ENCODE measurements at regions not wholly inside any gene's neighbourhood (a gene's known extent, or its start where the extent isn't known, plus 50 kb on each side); places are given as distances from the start of the nearest gene placed in this dataset.

DNA sequence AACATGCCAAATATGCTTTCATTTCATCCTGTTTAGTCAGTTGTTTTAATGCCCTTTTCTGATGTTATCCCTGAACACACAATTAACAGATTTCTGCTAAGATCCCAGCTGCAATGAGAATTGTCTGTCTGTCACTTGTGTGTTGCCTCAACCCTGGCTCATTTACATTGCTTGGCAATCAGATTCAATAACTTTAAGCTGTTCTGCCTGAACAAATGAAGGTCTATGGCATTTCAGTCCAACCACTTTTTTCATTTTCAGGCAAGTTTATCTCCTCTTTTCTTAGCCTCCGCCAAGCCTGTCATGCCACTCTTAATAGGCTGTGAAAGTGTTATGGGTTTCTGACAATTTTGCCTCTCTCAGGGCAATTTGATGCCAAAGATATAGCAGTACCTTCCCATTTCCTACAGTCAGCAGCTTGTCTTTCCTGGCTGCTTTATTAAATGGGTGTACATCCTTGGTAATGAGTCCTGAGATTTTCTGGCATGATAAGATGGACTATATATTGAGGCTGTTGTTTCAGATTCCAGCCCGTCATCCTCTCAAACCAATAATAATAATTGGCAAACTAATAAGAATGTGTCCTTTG, 68.7 kb upstream of the ADAMTS9 start:
- no peaks in the 10 kb centered on the region for H3K4me1 ChIP-seq (ENCODE audit: control insufficient read depth in 1 of 2, insufficient read depth in 2 of 2, low read length in 2 of 2)
- H3K9ac ChIP-seq (ENCODE audit: low read length), result no peak overlapping the region
- ATAC-seq (no peak), DNase-seq (ENCODE audit: low read depth, low spot score) (no peak)
- intact Hi-C loops (cut with micrococcal nuclease), result loop anchor here (10.0 kb wide), 1 partner anchor 58 kb away; no protein-coding TSS in a partner anchor
- H2AFZ ChIP-seq (ENCODE audit: low read depth, low read length, poor library complexity, severe bottlenecking), result no peak overlapping the region
- RAD21 ChIA-PET (ENCODE audit: low non-redundant PET in 1 of 2, low total read pairs in 2 of 2, uncharacterized antibody in 2 of 2, unreplicated experiment in 2 of 2), result no interaction called here
- CTCF ChIA-PET, result no interaction called here
- TF ChIP-seq SRF (IDR thresholded peaks at IDR 0.05; ENCODE audit: low read depth), result no peak
- no peak for TF ChIP-seq SP1 (IDR thresholded peaks at IDR 0.05; ENCODE audit: low read depth)
- TF ChIP-seq, protein P1, sequence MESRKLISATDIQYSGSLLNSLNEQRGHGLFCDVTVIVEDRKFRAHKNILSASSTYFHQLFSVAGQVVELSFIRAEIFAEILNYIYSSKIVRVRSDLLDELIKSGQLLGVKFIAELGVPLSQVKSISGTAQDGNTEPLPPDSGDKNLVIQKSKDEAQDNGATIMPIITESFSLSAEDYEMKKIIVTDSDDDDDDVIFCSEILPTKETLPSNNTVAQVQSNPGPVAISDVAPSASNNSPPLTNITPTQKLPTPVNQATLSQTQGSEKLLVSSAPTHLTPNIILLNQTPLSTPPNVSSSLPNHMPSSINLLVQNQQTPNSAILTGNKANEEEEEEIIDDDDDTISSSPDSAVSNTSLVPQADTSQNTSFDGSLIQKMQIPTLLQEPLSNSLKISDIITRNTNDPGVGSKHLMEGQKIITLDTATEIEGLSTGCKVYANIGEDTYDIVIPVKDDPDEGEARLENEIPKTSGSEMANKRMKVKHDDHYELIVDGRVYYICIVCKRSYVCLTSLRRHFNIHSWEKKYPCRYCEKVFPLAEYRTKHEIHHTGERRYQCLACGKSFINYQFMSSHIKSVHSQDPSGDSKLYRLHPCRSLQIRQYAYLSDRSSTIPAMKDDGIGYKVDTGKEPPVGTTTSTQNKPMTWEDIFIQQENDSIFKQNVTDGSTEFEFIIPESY (IDR thresholded peaks at IDR 0.05; ENCODE audit: extremely low read depth, insufficient replicate concordance, low read length), result no peak
- TF ChIP-seq EGR1 (IDR thresholded peaks at IDR 0.05; ENCODE audit: low read depth), result no peak
- no peak for TF ChIP-seq ZNF274 (IDR thresholded peaks at IDR 0.05; ENCODE audit: low read depth, low read length)
- TF ChIP-seq, protein P2, sequence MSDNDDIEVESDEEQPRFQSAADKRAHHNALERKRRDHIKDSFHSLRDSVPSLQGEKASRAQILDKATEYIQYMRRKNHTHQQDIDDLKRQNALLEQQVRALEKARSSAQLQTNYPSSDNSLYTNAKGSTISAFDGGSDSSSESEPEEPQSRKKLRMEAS (IDR thresholded peaks at IDR 0.05), result no peak
- TF ChIP-seq POLR2AphosphoS5 (IDR thresholded peaks at IDR 0.05; ENCODE audit: low read depth, low read length), result no peak
- no peak for TF ChIP-seq CEBPB (IDR thresholded peaks at IDR 0.05; ENCODE audit: low read depth)
- TF ChIP-seq YY1 (IDR thresholded peaks at IDR 0.05; ENCODE audit: extremely low read depth, insufficient replicate concordance, low read depth, low read length), result no peak
- TF ChIP-seq JUND (IDR thresholded peaks at IDR 0.05), result no peak
- TF ChIP-seq EZH2phosphoT487 (IDR thresholded peaks at IDR 0.05; ENCODE audit: borderline replicate concordance), result no peak
- no peak for TF ChIP-seq FOSL1 (IDR thresholded peaks at IDR 0.05; ENCODE audit: low read depth)
- TF ChIP-seq, protein P3, sequence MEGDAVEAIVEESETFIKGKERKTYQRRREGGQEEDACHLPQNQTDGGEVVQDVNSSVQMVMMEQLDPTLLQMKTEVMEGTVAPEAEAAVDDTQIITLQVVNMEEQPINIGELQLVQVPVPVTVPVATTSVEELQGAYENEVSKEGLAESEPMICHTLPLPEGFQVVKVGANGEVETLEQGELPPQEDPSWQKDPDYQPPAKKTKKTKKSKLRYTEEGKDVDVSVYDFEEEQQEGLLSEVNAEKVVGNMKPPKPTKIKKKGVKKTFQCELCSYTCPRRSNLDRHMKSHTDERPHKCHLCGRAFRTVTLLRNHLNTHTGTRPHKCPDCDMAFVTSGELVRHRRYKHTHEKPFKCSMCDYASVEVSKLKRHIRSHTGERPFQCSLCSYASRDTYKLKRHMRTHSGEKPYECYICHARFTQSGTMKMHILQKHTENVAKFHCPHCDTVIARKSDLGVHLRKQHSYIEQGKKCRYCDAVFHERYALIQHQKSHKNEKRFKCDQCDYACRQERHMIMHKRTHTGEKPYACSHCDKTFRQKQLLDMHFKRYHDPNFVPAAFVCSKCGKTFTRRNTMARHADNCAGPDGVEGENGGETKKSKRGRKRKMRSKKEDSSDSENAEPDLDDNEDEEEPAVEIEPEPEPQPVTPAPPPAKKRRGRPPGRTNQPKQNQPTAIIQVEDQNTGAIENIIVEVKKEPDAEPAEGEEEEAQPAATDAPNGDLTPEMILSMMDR (IDR thresholded peaks at IDR 0.05 in 2 of 3, conservative IDR thresholded peaks at IDR 0.05 in 1 of 3; ENCODE audit: borderline replicate concordance in 1 of 3, insufficient read depth in 1 of 3, low read depth in 2 of 3, low read length in 2 of 3), result no peak
- TF ChIP-seq, protein P4, sequence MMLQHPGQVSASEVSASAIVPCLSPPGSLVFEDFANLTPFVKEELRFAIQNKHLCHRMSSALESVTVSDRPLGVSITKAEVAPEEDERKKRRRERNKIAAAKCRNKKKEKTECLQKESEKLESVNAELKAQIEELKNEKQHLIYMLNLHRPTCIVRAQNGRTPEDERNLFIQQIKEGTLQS (IDR thresholded peaks at IDR 0.05), result no peak
- no peak for TF ChIP-seq EZH2 (IDR thresholded peaks at IDR 0.05)
- TF ChIP-seq, protein P5, sequence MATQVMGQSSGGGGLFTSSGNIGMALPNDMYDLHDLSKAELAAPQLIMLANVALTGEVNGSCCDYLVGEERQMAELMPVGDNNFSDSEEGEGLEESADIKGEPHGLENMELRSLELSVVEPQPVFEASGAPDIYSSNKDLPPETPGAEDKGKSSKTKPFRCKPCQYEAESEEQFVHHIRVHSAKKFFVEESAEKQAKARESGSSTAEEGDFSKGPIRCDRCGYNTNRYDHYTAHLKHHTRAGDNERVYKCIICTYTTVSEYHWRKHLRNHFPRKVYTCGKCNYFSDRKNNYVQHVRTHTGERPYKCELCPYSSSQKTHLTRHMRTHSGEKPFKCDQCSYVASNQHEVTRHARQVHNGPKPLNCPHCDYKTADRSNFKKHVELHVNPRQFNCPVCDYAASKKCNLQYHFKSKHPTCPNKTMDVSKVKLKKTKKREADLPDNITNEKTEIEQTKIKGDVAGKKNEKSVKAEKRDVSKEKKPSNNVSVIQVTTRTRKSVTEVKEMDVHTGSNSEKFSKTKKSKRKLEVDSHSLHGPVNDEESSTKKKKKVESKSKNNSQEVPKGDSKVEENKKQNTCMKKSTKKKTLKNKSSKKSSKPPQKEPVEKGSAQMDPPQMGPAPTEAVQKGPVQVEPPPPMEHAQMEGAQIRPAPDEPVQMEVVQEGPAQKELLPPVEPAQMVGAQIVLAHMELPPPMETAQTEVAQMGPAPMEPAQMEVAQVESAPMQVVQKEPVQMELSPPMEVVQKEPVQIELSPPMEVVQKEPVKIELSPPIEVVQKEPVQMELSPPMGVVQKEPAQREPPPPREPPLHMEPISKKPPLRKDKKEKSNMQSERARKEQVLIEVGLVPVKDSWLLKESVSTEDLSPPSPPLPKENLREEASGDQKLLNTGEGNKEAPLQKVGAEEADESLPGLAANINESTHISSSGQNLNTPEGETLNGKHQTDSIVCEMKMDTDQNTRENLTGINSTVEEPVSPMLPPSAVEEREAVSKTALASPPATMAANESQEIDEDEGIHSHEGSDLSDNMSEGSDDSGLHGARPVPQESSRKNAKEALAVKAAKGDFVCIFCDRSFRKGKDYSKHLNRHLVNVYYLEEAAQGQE (IDR thresholded peaks at IDR 0.05; ENCODE audit: low read depth), result no peak
- no peak for TF ChIP-seq ELF1 (IDR thresholded peaks at IDR 0.05; ENCODE audit: borderline replicate concordance, low read depth)
- no peak for TF ChIP-seq RAD21 (IDR thresholded peaks at IDR 0.05; ENCODE audit: low read depth)
- no peak for TF ChIP-seq TCF7L2 (IDR thresholded peaks at IDR 0.05; ENCODE audit: borderline replicate concordance, extremely low read depth, insufficient read depth, insufficient read length)
- no peak for TF ChIP-seq POLR2A (IDR thresholded peaks at IDR 0.05; ENCODE audit: borderline replicate concordance, extremely low read depth, insufficient read depth, insufficient read length)
- BruUV-seq (replicated peaks), result no TSS peak
- H3K4me2 ChIP-seq (ENCODE audit: low read length), result no peak overlapping the region
- H3K9me3 ChIP-seq (ENCODE audit: control insufficient read depth in 1 of 2, insufficient read depth in 1 of 2, low read depth in 1 of 2, low read length in 2 of 2), result no peaks in the 10 kb centered on the region
- no peaks in the 10 kb centered on the region for H3K9me2 ChIP-seq (ENCODE audit: insufficient read depth)
- POLR2A ChIA-PET, result no interaction called here
- peaks cover 8% of the 10 kb centered on the region for H3K27me3 ChIP-seq (ENCODE audit: insufficient read depth, low read length)
- H3K4me3 ChIP-seq (replicated peaks in 1 of 2; ENCODE audit: low read depth in 1 of 2, low read length in 2 of 2), result no peak overlapping the region
- no peak overlapping the region for H3K27ac ChIP-seq (ENCODE audit: low read depth, low read length)
- H3K36me3 ChIP-seq (ENCODE audit: control insufficient read depth in 1 of 2, insufficient read depth in 2 of 2, low read length in 2 of 2), result no peaks in the 10 kb centered on the region
- H3K79me2 ChIP-seq (ENCODE audit: insufficient read depth, low read length), result no peaks in the 10 kb centered on the region
- no peaks in the 10 kb centered on the region for H4K20me1 ChIP-seq (ENCODE audit: insufficient read depth)
